Peyer's patch (tissue), 4 donors: ENCODE measurements at regions not wholly inside any gene's neighbourhood (a gene's known extent, or its start where the extent isn't known, plus 50 kb on each side); places are given as distances from the start of the nearest gene placed in this dataset.

ENCODE experiments used
- DNase-seq, 3 donors: peaks; one replicate each; pipeline ENCODE4 v3.0.0-alpha.2; 2017 to 2019
- H3K27ac ChIP-seq, 4 donors: fragments of 200-600 bp; sonication (generic); one replicate each; pipeline ENCODE4 v1.5.1; 2016 to 2019
- H3K27me3 ChIP-seq, 2 donors: fragments of 200-600 bp; sonication (generic); one replicate each; pipeline ENCODE4 v1.5.1; 2019
- H3K36me3 ChIP-seq, 3 donors: fragments of 200-600 bp; sonication (generic); one replicate each; pipeline ENCODE4 v1.5.1; 2016 to 2019
- H3K4me1 ChIP-seq, 4 donors: fragments of 200-600 bp; sonication (generic); one replicate each; pipeline ENCODE4 v1.5.1; 2016 to 2019
- H3K4me3 ChIP-seq, 4 donors: fragments of 200-600 bp; sonication (generic); 1 replicate in 3 of 4; 2 replicates in 1 of 4; pipeline ENCODE4 v1.5.1; 2016 to 2019; ENCODE audit warnings: mild to moderate bottlenecking in 1 of 4
- H3K9me3 ChIP-seq, 4 donors: fragments of 200-600 bp; sonication (generic); one replicate each; pipeline ENCODE4 v1.5.1; 2016 to 2019; ENCODE audit warnings: mild to moderate bottlenecking in 1 of 4
- POLR2A ChIP-seq, 2 donors: fragments of 450-650 bp; IDR thresholded peaks; one replicate each; pipeline ENCODE4 v1.5.1; 2017; ENCODE audit warnings: antibody characterized with exemption in 2 of 2, mild to moderate bottlenecking in 2 of 2, moderate library complexity in 2 of 2
- TF ChIP-seq, protein P1 (sequence below), 6 experiments: fragments of 450-650 bp in 4 of 6; fragments of 200-600 bp in 2 of 6; sonication (generic) in 1 of 6; IDR thresholded peaks; one replicate each; pipeline ENCODE4 v1.5.1; 2017 to 2019; ENCODE audit warnings: antibody characterized with exemption in 6 of 6, mild to moderate bottlenecking in 3 of 6, moderate library complexity in 1 of 6

- no peaks in the 10 kb centered on the region for H3K36me3 ChIP-seq
- H3K9me3 ChIP-seq, result peaks cover 0 to 3% (median 0%) of the 10 kb centered on the region in 4 donors
- H3K27ac ChIP-seq, result no peak overlapping the region
- no peak for TF ChIP-seq POLR2A (IDR thresholded peaks at IDR 0.05)
- TF ChIP-seq, protein P1, sequence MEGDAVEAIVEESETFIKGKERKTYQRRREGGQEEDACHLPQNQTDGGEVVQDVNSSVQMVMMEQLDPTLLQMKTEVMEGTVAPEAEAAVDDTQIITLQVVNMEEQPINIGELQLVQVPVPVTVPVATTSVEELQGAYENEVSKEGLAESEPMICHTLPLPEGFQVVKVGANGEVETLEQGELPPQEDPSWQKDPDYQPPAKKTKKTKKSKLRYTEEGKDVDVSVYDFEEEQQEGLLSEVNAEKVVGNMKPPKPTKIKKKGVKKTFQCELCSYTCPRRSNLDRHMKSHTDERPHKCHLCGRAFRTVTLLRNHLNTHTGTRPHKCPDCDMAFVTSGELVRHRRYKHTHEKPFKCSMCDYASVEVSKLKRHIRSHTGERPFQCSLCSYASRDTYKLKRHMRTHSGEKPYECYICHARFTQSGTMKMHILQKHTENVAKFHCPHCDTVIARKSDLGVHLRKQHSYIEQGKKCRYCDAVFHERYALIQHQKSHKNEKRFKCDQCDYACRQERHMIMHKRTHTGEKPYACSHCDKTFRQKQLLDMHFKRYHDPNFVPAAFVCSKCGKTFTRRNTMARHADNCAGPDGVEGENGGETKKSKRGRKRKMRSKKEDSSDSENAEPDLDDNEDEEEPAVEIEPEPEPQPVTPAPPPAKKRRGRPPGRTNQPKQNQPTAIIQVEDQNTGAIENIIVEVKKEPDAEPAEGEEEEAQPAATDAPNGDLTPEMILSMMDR (IDR thresholded peaks at IDR 0.05), result no peak
- H3K4me1 ChIP-seq, result no peaks in the 10 kb centered on the region
- no peak for DNase-seq
- H3K27me3 ChIP-seq, result no peaks in the 10 kb centered on the region
- H3K4me3 ChIP-seq, result no peak overlapping the region
Observed at GRCh38 chr14:82421286-82421685, 887.6 kb upstream of the SEL1L start.

DNA sequence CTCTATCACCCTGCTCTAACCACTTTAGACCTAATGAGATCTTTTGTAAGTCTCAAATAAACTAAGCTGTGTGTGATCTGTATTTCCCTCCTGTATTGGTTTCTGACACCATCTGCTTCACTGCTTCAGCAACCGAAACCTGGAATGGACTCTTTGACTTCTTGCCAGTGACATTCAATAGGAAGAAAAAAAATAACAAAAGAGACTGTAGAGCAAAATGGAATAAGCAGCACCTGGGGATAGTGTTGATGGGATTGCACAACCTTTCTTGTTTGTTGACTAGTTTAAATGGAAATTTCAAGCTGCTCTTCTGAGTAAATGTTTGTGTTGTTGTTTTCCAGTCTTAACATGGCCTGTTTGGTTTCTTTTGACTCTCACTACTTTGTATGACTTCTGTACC lies 888.6 kb upstream of the SEL1L start:
- no peak for TF ChIP-seq POLR2A (IDR thresholded peaks at IDR 0.05)
- TF ChIP-seq, protein P1 (IDR thresholded peaks at IDR 0.05), result no peak
- H3K27ac ChIP-seq, result no peak overlapping the region

DNA sequence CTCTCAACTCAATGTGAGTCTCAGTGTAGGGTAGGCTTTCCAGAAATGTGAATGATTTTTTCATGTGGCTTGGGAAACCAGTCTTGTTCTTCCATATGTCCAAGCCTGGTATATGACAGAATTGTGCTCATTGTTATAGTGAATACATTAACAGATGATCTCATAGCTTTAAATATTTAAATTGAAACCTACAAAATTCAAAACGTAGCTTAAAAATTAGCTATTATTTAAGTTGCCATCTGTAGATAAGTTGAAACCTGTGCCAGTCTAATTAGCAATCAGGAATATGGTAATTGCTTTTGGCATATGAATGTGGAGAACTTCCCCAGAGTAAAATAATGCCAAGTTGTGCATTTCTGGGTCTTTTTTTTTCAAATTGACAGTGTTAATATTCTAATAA lies 891.6 kb upstream of the SEL1L start:
- Histone ChIP-seq H3K27ac (no peak overlapping the region), H3K36me3 (no peaks in the 10 kb centered on the region), H3K4me3 (no peak overlapping the region), H3K27me3 (no peaks in the 10 kb centered on the region), H3K9me3 (no peaks in the 10 kb centered on the region), H3K4me1 (no peaks in the 10 kb centered on the region)
- TF ChIP-seq, protein P1 (IDR thresholded peaks at IDR 0.05), result no peak
- no peak for TF ChIP-seq POLR2A (IDR thresholded peaks at IDR 0.05)
- no peak for DNase-seq

More for the DNA sequence above, 888.6 kb upstream of the SEL1L start:
- DNase-seq, result no peak
- Histone ChIP-seq H3K9me3 (peaks cover 0 to 3% (median 0%) of the 10 kb centered on the region in 4 donors), H3K4me3 (no peak overlapping the region), H3K4me1 (no peaks in the 10 kb centered on the region), H3K36me3 (no peaks in the 10 kb centered on the region), H3K27me3 (no peaks in the 10 kb centered on the region)

DNA sequence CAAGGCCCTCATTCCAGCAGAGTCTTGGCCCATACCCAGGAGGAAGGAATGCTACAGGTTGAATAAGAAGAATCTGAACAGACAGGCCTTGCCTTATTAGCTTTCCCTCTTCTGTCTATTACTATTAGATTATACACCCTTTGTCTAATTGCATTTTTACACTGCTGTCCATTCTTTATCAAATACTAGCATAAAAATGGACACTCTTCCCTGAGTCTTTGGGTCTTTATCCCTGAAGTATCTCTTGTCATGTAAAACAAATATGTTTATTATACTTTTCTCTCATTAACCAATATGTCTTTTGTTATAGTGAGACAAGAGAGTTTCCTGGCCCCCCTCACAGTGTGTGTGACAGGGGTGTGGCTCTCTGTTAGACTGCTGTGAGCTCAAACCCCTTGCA lies 897.4 kb upstream of the SEL1L start:
- TF ChIP-seq POLR2A (IDR thresholded peaks at IDR 0.05), result no peak
- TF ChIP-seq, protein P1 (IDR thresholded peaks at IDR 0.05), result no peak
- H3K36me3 ChIP-seq, result no peaks in the 10 kb centered on the region
- H3K4me1 ChIP-seq, result no peaks in the 10 kb centered on the region
- DNase-seq, result no peak
- no peak overlapping the region for H3K4me3 ChIP-seq
- no peaks in the 10 kb centered on the region for H3K27me3 ChIP-seq
- no peaks in the 10 kb centered on the region for H3K9me3 ChIP-seq
- H3K27ac ChIP-seq, result no peak overlapping the region

GRCh38 chr14:82432301-82433105 lies 898.9 kb upstream of the SEL1L start:
- H3K4me3 ChIP-seq, result no peak overlapping the region
- no peak for DNase-seq
- no peaks in the 10 kb centered on the region for H3K9me3 ChIP-seq
- H3K27me3 ChIP-seq, result no peaks in the 10 kb centered on the region
- TF ChIP-seq, protein P1 (IDR thresholded peaks at IDR 0.05), result no peak
- no peak for TF ChIP-seq POLR2A (IDR thresholded peaks at IDR 0.05)
- no peaks in the 10 kb centered on the region for H3K4me1 ChIP-seq
- no peaks in the 10 kb centered on the region for H3K36me3 ChIP-seq
- no peak overlapping the region for H3K27ac ChIP-seq
